ENCODE measurements at regions not wholly inside any gene's neighbourhood (a gene's known extent, or its start where the extent isn't known, plus 50 kb on each side); places are given as distances from the start of the nearest gene placed in this dataset.

- no peak for TF ChIP-seq POLR2A (IDR thresholded peaks at IDR 0.05)
- no peak for TF ChIP-seq CTCF (IDR thresholded peaks at IDR 0.05)
Measured at GRCh38 chr10:9858816-9859215, 1158.9 kb upstream of the CELF2 start.
